Transverse colon (tissue), 4 donors: ENCODE measurements at regions not wholly inside any gene's neighbourhood (a gene's known extent, or its start where the extent isn't known, plus 50 kb on each side); places are given as distances from the start of the nearest gene placed in this dataset.

Source experiments
- DNase-seq: peaks from one replicate; pipeline ENCODE4 v3.0.0-alpha.2; 2019
- H3K27ac ChIP-seq, 4 donors: fragments of 200-600 bp; sonication (generic); 2 replicates each; pipeline ENCODE4 v1.5.1; 2016 to 2018; ENCODE audit warnings: inconsistent platforms in 4 of 4
- H3K27me3 ChIP-seq: fragments of 200-600 bp; sonication (generic); 2 replicates; pipeline ENCODE4 v1.5.1; 2017; ENCODE audit warnings: inconsistent platforms
- H3K36me3 ChIP-seq, 4 donors: fragments of 200-600 bp; sonication (generic); 2 replicates each; pipeline ENCODE4 v1.5.1; 2017 to 2019; ENCODE audit warnings: inconsistent platforms in 4 of 4
- H3K4me1 ChIP-seq, 4 donors: fragments of 200-600 bp; sonication (generic); 2 replicates each; pipeline ENCODE4 v1.5.1; 2017 to 2020; ENCODE audit warnings: inconsistent platforms in 4 of 4
- H3K4me3 ChIP-seq, 4 donors: fragments of 200-600 bp; sonication (generic); 1 replicate in 1 of 4; 2 replicates in 3 of 4; pipeline versions ENCODE4 v1.5.1 to v1.6.1; 2017 to 2019; ENCODE audit warnings: inconsistent platforms in 4 of 4
- H3K9me3 ChIP-seq, 2 donors: fragments of 200-600 bp; sonication (generic); 2 replicates each; pipeline ENCODE4 v1.5.1; 2017 to 2019; ENCODE audit warnings: inconsistent platforms in 2 of 2
- EP300 ChIP-seq: sonication (generic); formaldehyde crosslinking; IDR thresholded peaks from one replicate; pipeline ENCODE4 v1.6.1; 2017; ENCODE audit warnings: antibody characterized with exemption, low read depth
- POLR2A ChIP-seq: fragments of 450-650 bp; IDR thresholded peaks from one replicate; pipeline ENCODE4 v1.6.1; 2016; ENCODE audit warnings: antibody characterized with exemption, mild to moderate bottlenecking, moderate library complexity
- POLR2AphosphoS5 ChIP-seq, 3 donors: sonication (generic); formaldehyde crosslinking; IDR thresholded peaks; one replicate each; pipeline ENCODE4 v1.6.1; 2016; ENCODE audit warnings: antibody characterized with exemption in 3 of 3
- WGBS, 2 donors: methylation state at CpG; one replicate each; pipeline ENCODE4 v1.1.5; 2018; ENCODE audit warnings: low coverage in 1 of 2; 5-methylcytosine and 5-hydroxymethylcytosine counted together
- in situ Hi-C, 4 donors: fragments of 200-750 bp; cut with MboI; loops; one replicate each; pipeline versions ENCODE4 v1.15.0 to v1.15.1; 2017; ENCODE audit warnings: low sequenced_read_pairs in 3 of 4, low pct_ligation_motif_present in 1 of 4, low pct_unique_long_range_greater_than_20kb in 1 of 4
- intact Hi-C: fragments of 100-400 bp; cut with DNase I; formaldehyde crosslinking; loops from one replicate; pipeline ENCODE4 v1.15.1; 2023; ENCODE audit warnings: low total_unique reads
- TF ChIP-seq, protein P1 (sequence below), 5 experiments: fragments of 200-600 bp in 3 of 5; fragments of 450-650 bp in 2 of 5; sonication (generic) in 3 of 5; IDR thresholded peaks; 1 replicate in 2 of 5; 2 replicates in 3 of 5; pipeline ENCODE4 v1.5.1; 2016 to 2017; ENCODE audit warnings: antibody characterized with exemption in 5 of 5, inconsistent platforms in 3 of 5, mild to moderate bottlenecking in 2 of 5, moderate library complexity in 1 of 5

DNA sequence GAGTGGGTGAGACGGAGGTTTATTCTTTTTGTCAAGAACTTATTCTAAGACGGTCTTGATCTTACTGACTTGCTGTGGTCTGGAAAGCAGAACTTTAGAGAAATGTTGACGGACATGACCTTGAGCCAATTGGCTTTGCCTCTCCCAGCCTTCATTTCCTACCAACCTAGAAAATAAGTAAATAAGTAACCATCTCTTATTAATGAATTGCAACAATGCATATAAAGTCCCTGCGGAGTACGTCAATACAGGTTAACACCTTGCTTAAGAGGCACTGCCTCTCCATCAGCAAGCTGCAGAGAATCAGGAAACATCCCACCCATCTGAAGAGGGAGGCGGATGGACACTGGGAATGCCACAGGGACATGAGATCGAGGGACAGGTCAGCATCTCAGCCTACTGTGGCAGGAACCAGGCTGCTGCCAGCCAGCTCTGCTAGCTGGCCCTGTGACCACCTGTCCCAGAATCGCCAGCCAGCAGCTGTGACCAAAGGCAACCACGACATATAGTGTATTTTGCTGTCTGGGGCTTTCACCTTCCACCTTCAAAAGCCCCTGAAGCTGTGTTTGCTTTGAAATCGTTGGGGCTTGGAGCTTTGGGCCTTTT, 208.3 kb downstream of the BCL11B start:
- no peaks in the 10 kb centered on the region for H3K36me3 ChIP-seq
- no peaks in the 10 kb centered on the region for H3K4me1 ChIP-seq
- no peaks in the 10 kb centered on the region for H3K9me3 ChIP-seq
- no peak overlapping the region for H3K4me3 ChIP-seq
- in situ Hi-C loops (no loop called here), intact Hi-C loops (no loop called here)
- TF ChIP-seq EP300 (no peak), POLR2A (no peak)
- TF ChIP-seq, protein P1, sequence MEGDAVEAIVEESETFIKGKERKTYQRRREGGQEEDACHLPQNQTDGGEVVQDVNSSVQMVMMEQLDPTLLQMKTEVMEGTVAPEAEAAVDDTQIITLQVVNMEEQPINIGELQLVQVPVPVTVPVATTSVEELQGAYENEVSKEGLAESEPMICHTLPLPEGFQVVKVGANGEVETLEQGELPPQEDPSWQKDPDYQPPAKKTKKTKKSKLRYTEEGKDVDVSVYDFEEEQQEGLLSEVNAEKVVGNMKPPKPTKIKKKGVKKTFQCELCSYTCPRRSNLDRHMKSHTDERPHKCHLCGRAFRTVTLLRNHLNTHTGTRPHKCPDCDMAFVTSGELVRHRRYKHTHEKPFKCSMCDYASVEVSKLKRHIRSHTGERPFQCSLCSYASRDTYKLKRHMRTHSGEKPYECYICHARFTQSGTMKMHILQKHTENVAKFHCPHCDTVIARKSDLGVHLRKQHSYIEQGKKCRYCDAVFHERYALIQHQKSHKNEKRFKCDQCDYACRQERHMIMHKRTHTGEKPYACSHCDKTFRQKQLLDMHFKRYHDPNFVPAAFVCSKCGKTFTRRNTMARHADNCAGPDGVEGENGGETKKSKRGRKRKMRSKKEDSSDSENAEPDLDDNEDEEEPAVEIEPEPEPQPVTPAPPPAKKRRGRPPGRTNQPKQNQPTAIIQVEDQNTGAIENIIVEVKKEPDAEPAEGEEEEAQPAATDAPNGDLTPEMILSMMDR (IDR thresholded peaks at IDR 0.05): no peak
- no peak overlapping the region for H3K27ac ChIP-seq
- no peak for DNase-seq
- 77 to 78% methylated on average over 6 to 10 of the region's 10 CpGs for WGBS, 2 donors
- H3K27me3 ChIP-seq: no peaks in the 10 kb centered on the region

DNA sequence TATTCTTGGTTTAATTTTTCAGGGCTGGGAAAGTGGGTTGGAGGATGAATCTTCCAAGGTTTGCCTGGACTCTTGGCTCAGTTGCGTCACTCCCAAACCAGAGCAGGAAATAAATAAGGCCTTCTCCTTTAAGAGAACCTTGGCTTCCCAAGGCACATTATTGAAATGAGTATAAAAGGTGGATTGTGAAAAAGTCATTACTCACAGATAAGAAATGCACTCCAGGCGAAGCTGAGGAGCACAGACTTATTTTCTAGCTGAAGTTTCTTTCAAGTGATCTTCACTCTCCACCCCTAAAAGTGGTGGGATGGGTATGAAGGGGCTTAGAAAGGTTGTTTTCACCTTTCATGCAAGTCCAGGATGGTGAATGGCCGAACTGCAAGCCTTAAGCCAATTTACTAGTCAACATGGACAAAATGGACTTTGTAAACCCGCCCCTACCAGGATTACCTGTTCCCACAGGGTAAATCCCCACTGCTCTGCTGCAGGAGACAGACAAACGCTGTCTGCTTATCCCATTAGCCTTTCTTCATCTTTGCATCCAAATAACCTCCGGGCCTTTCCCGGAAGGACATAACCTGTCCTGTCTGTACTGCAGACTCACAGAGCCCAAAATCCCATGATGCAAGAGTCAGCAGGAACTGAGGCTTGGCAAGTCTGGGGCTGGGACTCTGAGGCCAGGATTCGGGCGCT, 207.6 kb downstream of the BCL11B start:
- no peak for TF ChIP-seq POLR2AphosphoS5 (IDR thresholded peaks at IDR 0.05)
- TF ChIP-seq EP300: no peak
- TF ChIP-seq, protein P1 (IDR thresholded peaks at IDR 0.05): no peak
- TF ChIP-seq POLR2A: no peak
- no peak overlapping the region for H3K4me3 ChIP-seq
- no peaks in the 10 kb centered on the region for H3K9me3 ChIP-seq
- no peaks in the 10 kb centered on the region for H3K36me3 ChIP-seq
- WGBS, 2 donors: 64 to 68% methylated on average over 8 to 9 of the region's 9 CpGs
- in situ Hi-C loops: no loop called here
- no peaks in the 10 kb centered on the region for H3K27me3 ChIP-seq
- DNase-seq: no peak
- intact Hi-C loops: no loop called here
- H3K4me1 ChIP-seq: no peaks in the 10 kb centered on the region
- no peak overlapping the region for H3K27ac ChIP-seq

DNA sequence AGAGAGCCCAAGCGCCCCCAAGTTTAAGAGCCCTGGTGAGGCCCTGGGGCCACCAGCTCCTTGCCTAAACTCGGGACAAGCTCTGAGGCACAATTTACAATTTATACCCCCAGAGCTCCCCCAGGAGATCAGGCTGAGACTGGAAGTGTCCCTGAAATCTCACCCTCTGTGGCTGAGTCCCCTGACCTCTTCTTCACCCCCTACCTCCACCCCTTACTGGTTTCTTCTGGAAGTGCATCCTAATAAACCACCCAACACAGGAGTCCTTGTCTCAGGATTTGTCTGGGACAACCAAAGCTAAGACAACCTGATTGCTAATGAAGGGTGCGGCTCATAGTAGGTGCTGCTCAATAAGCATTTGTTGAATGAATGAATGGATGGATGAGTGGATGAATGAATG, 206.4 kb downstream of the BCL11B start:
- intact Hi-C loops (no loop called here), in situ Hi-C loops (no loop called here)
- H3K27me3 ChIP-seq: no peaks in the 10 kb centered on the region
- TF ChIP-seq POLR2A: no peak
- H3K4me3 ChIP-seq: no peak overlapping the region
- H3K4me1 ChIP-seq: no peaks in the 10 kb centered on the region
- no peak for DNase-seq
- H3K27ac ChIP-seq: no peak overlapping the region
- no peaks in the 10 kb centered on the region for H3K9me3 ChIP-seq
- no peaks in the 10 kb centered on the region for H3K36me3 ChIP-seq
- 88 to 100% methylated on average over 1 to 3 of the region's 3 CpGs for WGBS, 2 donors

DNA sequence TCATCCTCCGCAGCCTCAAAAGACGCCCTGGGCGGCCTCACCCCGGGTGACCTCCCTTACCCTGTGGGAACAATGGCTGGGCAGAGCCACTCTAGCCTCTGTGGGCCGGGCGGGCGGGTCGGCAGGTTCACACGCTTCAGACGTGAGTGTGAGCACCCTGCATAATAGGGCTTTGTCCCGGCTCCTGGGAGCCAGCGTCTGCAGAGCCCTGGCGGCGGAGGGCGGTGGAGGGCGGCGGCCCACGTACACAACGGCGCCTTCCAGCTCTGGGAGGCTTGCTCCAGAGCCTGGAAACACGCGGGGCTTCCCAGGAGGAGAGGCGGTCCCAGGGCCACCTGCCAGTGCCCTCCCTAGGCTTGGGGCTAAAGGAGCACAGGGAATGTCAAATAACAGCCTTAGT, 205.6 kb downstream of the BCL11B start:
- in situ Hi-C loops (no loop called here), intact Hi-C loops (no loop called here)
- TF ChIP-seq, protein P1 (IDR thresholded peaks at IDR 0.05): no peak
- TF ChIP-seq POLR2AphosphoS5 (IDR thresholded peaks at IDR 0.05) (no peak), POLR2A (no peak), EP300 (no peak)
- Histone ChIP-seq H3K9me3 (no peaks in the 10 kb centered on the region), H3K4me3 (no peak overlapping the region), H3K27ac (no peak overlapping the region), H3K36me3 (no peaks in the 10 kb centered on the region), H3K4me1 (no peaks in the 10 kb centered on the region), H3K27me3 (no peaks in the 10 kb centered on the region)
- 39% methylated on average over 23 of the region's 23 CpGs; no CpG with 5 or more reads in 1 of the 2 donors for WGBS, 2 donors
- no peak for DNase-seq
